Adrenal gland (tissue), 9 donors: ENCODE measurements at regions not wholly inside any gene's neighbourhood (a gene's known extent, or its start where the extent isn't known, plus 50 kb on each side); places are given as distances from the start of the nearest gene placed in this dataset.

ENCODE experiments used
- DNase-seq, 7 donors: peaks; one replicate each; pipeline ENCODE4 v3.0.0-alpha.2; 2019 to 2020
- H3K27ac ChIP-seq, 5 donors: fragments of 200-600 bp; sonication (generic) in 4 of 5; 1 replicate in 3 of 5; 2 replicates in 2 of 5; pipeline versions ENCODE4 v1.5.1 to v1.8.0; 2016 to 2020; ENCODE audit warnings: mild to moderate bottlenecking in 1 of 5
- H3K27me3 ChIP-seq: fragments of 200-600 bp; 2 replicates; pipeline ENCODE4 v1.8.0; 2021
- H3K36me3 ChIP-seq, 2 donors: fragments of 200-600 bp; replicated peaks in 1 of 2; 1 replicate in 1 of 2; 2 replicates in 1 of 2; pipeline versions ENCODE4 v1.5.1 to v1.8.0; 2018 to 2022
- H3K4me1 ChIP-seq, 2 donors: fragments of 200-600 bp; replicated peaks in 1 of 2; 1 replicate in 1 of 2; 2 replicates in 1 of 2; pipeline versions ENCODE4 v1.5.1 to v1.8.0; 2018 to 2021
- H3K4me3 ChIP-seq, 4 donors: fragments of 200-600 bp; sonication (generic) in 3 of 4; one replicate each; pipeline ENCODE4 v1.5.1; 2016 to 2018
- H3K9me3 ChIP-seq, 3 donors: fragments of 200-600 bp; sonication (generic) in 1 of 3; replicated peaks in 1 of 3; 1 replicate in 2 of 3; 2 replicates in 1 of 3; pipeline versions ENCODE4 v1.5.1 to v1.8.0; 2016 to 2021
- POLR2A ChIP-seq, 2 donors: fragments of 450-650 bp; IDR thresholded peaks; one replicate each; pipeline ENCODE4 v1.6.1; 2017; ENCODE audit warnings: antibody characterized with exemption in 2 of 2, mild to moderate bottlenecking in 2 of 2, moderate library complexity in 1 of 2
- WGBS, 4 donors: extraction: QIAGEN DNeasy Blood & Tissue Kit in 2 of 4; methylation state at CpG; one replicate each; pipeline versions ENCODE4 v1.1.5 to v1.1.7; 2013 to 2017; 5-methylcytosine and 5-hydroxymethylcytosine counted together
- intact Hi-C, 2 donors: fragments of 100-400 bp; cut with DNase I; formaldehyde crosslinking; loops; one replicate each; pipeline versions ENCODE4 v1.14.1 to v1.15.0; 2022 to 2023
- TF ChIP-seq, protein P1 (sequence below), 6 experiments: fragments of 450-650 bp in 4 of 6; fragments of 200-600 bp in 2 of 6; sonication (generic) in 1 of 6; IDR thresholded peaks; 1 replicate in 5 of 6; 2 replicates in 1 of 6; pipeline versions ENCODE4 v1.5.1 to v1.8.0; 2016 to 2021; ENCODE audit warnings: antibody characterized with exemption in 6 of 6, mild to moderate bottlenecking in 2 of 6, moderate library complexity in 1 of 6
- donor health status: healthy with polysubstance abuse.
- donor health status: Bipolar disorder and iron deficiency.
- donor health status: DM: yes; HTN: yes; CAD: no.
- donor health status: DM: no; HTN: no; CAD: no.
- donor health status: DM: no; HTN: no; CAD: no.

DNA sequence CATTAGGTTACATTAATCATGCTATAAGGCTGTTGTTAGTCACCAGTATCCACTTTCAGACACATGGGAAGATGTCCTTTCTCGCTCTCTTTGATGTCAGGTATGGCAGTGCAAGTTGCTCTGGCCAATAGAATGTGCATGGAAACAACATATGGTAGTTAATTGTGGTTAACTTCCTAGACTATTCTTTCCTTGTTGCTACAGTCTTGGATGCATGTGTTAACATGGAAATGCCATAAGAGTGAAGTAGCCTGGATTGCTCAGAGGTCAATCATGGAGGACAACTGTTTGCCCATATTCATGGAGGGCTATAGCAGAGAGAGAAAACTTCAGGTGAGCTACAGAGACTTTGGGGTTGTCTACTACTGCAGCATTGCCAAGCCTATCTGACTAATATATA is 245.8 kb upstream of the GAS1 start:
- H3K9me3 ChIP-seq, result no peaks in the 10 kb centered on the region
- no peaks in the 10 kb centered on the region for H3K4me1 ChIP-seq
- WGBS, 4 donors, result 94 to 100% (median 98%) methylated on average over 1 of the region's 1 CpG
- TF ChIP-seq, protein P1, sequence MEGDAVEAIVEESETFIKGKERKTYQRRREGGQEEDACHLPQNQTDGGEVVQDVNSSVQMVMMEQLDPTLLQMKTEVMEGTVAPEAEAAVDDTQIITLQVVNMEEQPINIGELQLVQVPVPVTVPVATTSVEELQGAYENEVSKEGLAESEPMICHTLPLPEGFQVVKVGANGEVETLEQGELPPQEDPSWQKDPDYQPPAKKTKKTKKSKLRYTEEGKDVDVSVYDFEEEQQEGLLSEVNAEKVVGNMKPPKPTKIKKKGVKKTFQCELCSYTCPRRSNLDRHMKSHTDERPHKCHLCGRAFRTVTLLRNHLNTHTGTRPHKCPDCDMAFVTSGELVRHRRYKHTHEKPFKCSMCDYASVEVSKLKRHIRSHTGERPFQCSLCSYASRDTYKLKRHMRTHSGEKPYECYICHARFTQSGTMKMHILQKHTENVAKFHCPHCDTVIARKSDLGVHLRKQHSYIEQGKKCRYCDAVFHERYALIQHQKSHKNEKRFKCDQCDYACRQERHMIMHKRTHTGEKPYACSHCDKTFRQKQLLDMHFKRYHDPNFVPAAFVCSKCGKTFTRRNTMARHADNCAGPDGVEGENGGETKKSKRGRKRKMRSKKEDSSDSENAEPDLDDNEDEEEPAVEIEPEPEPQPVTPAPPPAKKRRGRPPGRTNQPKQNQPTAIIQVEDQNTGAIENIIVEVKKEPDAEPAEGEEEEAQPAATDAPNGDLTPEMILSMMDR (IDR thresholded peaks at IDR 0.05), result no peak
- no peak for TF ChIP-seq POLR2A (IDR thresholded peaks at IDR 0.05)
- no peaks in the 10 kb centered on the region for H3K36me3 ChIP-seq
- H3K27me3 ChIP-seq, result no peaks in the 10 kb centered on the region
- no peak overlapping the region for H3K27ac ChIP-seq
- intact Hi-C loops, result no loop called here
- no peak for DNase-seq
- no peak overlapping the region for H3K4me3 ChIP-seq

DNA sequence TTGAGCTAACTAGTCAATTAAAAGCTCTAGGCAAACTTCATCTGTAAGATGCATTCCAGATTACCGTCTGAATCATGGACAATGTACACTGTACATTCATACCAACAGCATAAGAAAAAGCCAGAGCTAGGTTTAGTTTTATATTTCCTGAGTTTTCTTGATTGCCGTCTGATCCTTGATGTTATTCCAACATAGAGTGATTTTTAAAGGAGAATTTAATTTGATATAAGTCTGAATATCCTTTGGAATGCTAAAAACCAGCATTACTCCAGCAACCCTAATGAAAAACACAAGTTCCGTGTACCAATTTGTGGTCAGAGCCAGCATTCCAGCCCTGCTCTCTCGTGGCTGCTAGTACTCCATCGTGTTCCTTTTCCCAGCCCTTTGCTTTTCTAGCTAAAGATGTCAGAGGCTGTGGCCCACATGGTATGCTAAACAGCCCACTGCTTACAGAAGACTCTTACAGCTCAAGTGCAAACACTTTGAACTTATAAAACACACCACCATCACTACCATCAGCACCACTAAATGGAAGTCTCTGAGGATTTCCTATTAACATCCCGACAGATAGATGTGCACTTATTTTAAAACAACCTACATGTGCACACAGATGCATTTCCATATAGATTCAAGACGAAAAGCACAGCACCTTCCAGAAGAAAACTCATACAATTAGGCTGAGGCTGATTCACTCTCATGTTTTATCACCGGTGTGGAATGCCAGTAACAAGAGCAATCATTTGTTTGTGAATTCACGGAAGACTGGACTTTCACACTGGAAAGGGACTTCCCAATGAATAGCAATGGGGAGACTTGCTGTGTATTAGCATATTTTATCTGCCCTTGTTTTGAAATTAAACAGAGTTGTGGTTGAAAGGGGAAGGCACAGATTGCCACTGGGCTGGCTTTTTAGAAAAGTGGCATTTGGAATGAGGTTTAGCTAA is 246.9 kb upstream of the GAS1 start:
- intact Hi-C loops, result no loop called here
- no peak overlapping the region for H3K27ac ChIP-seq
- H3K36me3 ChIP-seq, result no peaks in the 10 kb centered on the region
- no peaks in the 10 kb centered on the region for H3K4me1 ChIP-seq
- H3K27me3 ChIP-seq, result no peaks in the 10 kb centered on the region
- no peak for DNase-seq
- WGBS, 4 donors, result 71 to 75% (median 72%) methylated on average over 9 of the region's 9 CpGs
- TF ChIP-seq, protein P1 (IDR thresholded peaks at IDR 0.05), result no peak
- no peak for TF ChIP-seq POLR2A (IDR thresholded peaks at IDR 0.05)
- no peaks in the 10 kb centered on the region for H3K9me3 ChIP-seq
- H3K4me3 ChIP-seq, result no peak overlapping the region

DNA sequence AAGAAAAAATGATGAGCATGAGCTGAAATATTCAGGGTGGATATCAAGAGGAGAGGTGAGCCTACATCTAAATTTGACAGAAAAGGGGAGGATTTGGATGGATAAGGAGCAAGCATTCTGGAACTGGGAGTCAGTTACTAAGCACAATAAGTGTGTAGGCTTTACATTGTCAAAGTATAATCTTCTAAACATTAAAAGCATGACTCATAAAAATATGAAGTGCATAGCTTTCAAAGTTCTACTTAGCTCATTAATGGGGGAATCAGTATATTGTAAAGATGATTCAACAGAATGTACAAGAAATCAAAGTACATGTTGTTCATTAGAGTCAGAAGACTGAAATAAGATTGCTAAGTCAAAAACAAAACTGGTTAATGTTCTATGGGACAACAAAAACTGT is 248.0 kb upstream of the GAS1 start:
- Histone ChIP-seq H3K36me3 (no peaks in the 10 kb centered on the region), H3K9me3 (no peaks in the 10 kb centered on the region), H3K4me1 (no peaks in the 10 kb centered on the region), H3K27ac (no peak overlapping the region), H3K27me3 (no peaks in the 10 kb centered on the region), H3K4me3 (no peak overlapping the region)
- DNase-seq, result no peak
- TF ChIP-seq POLR2A (IDR thresholded peaks at IDR 0.05), result no peak
- TF ChIP-seq, protein P1 (IDR thresholded peaks at IDR 0.05), result no peak
- intact Hi-C loops, result no loop called here

DNA sequence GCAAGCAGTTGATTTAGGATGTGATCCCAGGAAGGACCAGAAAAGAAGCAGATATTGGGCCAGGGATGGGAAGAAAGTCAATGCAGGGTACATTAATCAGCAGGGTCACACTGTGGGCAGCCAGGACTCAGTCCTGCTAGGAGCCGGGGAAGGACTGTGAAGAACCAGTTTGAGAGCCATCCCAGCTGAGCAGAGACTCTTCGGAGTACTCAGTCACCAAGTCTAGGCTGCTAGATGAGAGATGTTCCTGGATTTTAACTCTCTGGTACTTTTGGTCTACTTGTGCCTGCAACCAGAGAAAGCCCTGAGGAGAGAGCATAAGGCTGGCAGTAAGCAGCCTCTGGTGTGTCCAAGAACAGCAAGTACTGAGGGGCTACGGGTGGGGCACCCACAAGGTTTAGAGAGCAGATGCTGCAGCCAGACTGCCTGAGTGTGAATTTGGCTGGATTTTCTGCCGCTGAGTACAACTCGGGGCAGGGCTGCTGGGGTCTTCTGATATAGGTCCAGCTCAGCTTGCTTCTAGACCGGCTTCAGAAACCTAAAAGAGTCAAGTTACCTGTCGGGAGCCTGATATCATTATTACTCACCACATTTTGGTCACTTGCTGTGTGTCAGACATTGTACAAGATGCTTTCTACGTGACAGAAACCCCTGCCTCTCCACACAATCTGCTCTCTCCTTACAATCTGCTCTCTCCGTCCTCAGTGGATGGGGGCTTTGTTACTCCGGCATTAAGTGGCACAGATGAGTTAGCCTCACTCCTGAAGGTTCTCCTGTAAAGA is 250.2 kb upstream of the GAS1 start:
- no peaks in the 10 kb centered on the region for H3K9me3 ChIP-seq
- DNase-seq, result no peak

More for the DNA sequence above, 250.2 kb upstream of the GAS1 start:
- 82 to 85% (median 84%) methylated on average over 10 of the region's 10 CpGs for WGBS, 4 donors
- TF ChIP-seq, protein P1 (IDR thresholded peaks at IDR 0.05), result no peak
- no peak overlapping the region for H3K27ac ChIP-seq
- no peaks in the 10 kb centered on the region for H3K27me3 ChIP-seq
- no peaks in the 10 kb centered on the region for H3K4me1 ChIP-seq
- intact Hi-C loops, result no loop called here
- no peak overlapping the region for H3K4me3 ChIP-seq
- no peaks in the 10 kb centered on the region for H3K36me3 ChIP-seq
